Nucleus accumbens (tissue), 56 donors: ENCODE measurements at regions not wholly inside any gene's neighbourhood (a gene's known extent, or its start where the extent isn't known, plus 50 kb on each side); places are given as distances from the start of the nearest gene placed in this dataset.

Source experiments
- DNase-seq, 56 donors: peaks; one replicate each; lab custom pipeline; 2025; lab: John Stamatoyannopoulos, UW

DNA sequence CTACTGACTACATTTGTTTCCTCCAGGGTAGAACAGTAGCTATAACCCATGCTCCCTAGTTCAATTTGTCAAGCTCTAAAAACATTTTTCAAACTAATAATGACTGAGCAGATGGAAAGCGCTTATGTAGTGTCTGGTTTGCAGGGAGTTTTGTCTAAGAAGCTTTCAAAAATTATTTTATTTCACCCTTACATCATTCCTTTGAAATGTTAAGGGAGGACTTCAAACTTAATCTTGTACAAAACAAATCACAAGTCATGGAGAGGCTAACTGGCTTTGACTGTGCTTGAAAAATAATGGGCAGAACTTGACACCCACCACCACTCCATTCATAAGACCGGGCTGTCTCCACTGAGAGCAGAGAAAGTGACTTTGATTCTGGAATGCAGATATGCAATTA lies 153.4 kb upstream of the QRFPR start:
- DNase-seq = no peak

DNA sequence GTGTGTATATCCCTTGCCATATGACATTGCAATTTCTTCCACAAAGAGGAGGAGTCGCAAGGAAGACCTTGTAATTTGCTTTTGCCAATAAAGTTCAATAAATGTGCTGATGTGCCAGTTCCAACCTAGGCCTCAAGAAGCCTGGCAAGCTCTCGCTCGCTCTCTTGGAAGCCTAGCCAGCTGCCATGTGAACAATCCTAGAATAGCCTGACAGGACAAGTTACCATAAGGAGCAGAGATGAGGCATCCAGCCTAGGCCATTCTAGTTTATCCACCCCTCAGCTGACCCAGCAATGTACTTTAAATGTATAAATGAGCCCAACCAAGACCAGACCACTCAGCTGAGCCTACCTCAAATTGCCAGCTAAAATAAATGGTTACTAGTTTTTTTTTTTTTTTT lies 145.7 kb upstream of the QRFPR start:
- DNase-seq = no peak

DNA sequence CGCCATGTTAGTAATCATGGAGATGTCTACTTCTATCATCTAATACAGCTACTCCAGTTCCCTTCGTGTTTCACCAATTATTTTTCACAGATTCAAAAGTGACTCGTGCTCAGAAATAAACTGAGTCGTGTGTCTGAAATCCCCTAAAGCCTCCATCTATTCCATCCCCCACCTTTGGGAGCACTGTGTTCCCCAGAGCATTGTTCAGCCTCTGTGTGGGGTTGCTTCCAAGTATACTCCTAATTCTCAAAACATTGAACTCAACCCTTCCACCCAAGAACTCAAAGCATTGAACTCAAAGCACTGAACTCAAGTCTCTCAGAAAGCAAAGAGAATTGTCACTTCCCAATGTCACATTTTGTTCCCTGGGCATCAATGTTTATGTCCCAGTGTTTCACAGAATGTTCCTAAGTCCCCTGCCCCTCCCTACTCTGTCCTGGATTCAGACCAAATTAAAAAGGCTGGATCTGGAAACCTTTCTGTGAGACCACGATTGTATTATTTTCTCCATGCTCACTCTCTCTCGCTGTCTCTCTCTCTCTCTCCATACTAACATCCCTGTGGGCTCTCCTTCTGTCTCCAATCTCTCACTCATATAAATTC lies 138.5 kb upstream of the QRFPR start:
- peak in 1 of 56 donors; percentile 0 for DNase-seq

DNA sequence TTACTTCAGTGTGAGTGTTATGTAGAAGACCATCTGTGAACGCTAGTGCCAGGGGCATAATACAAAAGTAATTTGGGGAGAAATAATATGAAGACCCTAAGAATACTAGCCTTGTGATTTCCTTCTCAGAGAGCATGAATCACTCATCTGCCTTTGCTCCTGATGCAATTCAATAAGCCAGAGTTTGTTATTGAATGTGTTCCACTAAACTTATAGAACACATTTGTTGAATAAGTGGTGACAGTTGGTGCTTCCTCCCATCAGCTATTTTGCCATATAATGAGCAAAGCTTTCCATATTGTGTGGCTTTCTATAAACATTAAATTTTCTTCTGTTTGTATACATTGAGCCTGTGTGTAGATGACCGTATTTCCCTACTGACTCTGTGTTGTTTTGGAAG lies 136.4 kb upstream of the QRFPR start:
- no peak for DNase-seq

DNA sequence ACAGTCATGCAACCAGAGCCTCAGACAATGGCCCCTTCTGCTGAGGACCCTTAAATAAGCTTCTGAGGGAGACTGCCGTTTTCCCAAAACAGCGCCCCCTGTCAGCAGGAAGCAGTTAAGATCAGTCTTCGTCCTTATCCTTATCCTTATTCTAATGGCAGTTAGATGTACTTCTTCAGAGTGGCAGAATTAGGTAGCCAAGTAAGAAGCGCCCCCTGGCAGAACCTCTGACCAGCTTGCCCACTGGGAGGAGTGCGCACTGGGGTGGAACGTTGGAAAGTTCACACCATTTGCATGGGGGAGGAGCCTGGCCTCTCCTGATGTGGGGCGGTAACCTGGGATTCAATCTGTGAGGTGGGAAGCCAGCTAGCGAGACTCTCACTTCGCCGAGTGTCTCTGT lies 133.6 kb upstream of the QRFPR start:
- DNase-seq = no peak

DNA sequence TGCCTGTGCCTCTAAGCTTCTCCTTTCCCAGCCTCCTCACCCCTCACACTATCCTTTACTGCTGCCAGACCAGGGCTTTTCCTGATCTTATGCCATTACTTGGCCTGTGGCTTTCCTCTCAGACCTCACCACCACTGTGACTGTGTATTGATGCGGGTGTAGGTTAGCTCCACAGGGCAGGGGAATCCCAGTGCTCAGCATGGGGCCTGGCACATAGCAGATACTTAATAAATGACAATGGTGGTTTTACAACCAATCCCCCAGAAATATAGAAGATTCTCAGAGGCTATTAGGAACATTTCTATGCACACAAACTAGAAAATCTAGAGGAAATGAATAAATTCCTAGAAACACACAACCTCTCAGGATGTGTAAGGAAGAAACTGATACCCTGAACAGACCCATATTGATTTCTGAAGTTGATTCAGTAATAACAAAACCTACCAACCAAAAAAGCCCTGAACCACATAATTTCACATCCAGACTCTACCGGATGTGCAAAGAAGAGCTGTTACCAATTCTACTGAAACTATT lies 129.6 kb upstream of the QRFPR start:
- DNase-seq = no peak

DNA sequence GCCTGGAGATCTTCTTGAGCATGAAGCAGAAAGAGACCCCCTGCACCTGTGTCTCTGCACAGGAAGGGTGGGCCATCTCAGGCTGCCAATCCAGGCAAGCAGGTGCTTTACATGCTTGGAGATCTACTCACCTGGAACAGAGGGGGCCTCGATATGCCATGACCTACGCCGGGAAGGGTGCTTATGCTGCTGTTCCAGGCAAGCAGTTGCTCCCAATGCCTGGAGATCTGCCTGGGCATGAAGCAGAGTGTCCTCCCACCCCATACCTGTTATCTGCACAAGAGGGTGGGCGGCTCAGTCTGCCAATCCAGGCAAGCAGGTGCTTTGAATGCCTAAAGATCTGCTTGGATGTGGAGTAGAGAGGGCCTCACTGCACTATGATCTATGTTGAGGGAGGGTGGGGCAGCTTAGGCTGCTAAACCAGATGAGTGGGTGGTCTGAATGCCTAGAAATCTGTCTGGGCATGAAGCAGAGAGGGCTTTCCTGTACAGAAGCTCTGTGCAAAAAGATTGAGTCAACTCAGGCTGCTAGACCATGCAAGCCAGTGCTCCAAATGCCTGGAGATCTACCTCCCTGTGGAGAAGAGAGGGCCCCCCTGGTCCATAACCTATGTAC lies 104.5 kb upstream of the QRFPR start:
- DNase-seq = no peak

DNA sequence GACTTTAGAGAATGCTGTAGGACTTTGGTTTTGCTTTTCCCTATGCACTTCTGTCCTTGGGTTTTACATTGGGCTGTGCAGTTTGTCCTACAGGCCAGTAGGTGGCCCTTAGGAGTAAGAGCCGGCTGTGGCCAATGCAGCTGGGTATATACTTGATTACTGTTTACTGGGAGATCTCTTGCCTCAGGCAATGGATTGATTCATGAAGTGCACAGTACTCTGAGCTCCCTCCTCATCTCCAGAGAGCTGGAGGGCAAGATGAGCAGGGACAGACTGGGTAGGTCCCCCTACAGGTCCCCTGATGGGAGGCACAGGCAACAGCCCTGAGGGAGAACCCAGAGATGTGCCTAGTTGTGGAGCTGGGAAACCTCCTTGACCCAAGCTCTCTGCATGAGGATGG lies 103.8 kb upstream of the QRFPR start:
- DNase-seq = no peak

DNA sequence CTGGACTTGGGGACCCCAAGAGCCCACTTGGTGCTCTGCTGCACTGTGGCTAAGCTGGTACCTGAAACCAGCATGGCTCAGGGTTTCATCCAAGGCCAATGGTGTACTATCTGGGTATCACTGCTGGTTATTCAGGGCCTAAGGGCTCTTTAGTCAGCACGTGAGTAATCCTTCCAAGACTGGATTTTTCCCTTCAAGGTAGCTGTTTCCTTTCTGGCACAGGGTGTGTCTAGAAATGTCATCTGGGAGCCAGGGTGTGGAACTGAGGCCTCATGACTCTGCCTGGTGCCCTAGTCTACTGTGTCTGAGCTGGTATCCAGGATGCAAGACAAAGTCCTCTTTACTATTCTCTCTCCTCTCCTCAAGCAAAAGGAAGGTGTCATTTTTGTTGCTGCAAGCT lies 99.0 kb upstream of the QRFPR start:
- DNase-seq = no peak

DNA sequence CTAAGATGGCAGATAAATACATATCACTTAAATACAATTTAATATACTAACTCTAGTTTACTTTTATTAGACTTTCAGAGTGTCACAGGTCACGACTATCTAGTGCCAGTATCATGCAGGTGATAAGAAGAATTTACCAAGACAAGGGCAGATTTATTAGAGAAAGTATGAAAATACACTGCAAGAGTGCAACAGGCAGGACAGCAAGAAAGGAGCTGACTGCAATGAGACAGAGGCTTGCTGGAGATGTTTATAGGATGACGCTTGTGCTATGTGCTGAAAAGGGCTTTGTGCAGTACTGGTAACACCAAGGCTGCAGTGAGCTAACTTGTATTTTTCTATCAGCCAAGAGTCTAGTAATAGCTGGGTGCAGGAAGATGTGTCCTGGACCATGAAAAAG lies 96.7 kb upstream of the QRFPR start:
- no peak for DNase-seq

DNA sequence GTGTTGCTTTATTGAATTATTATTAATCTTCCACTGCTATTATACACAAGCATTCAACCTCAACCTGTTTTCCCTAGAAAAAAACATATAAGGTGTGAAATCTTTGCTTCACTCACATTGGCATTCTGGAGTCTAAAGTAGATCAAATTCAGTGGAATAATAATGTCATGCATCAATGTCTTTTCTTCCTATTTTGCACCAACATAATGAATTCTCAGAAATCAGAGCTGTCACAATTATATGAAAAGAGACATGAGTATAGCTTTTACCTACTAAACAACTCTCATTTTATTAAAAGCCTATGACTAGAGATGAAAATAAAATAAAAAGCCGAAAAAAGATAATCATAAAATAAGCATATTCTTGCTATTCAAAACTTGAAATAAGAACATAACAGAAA lies 96.3 kb upstream of the QRFPR start:
- DNase-seq = no peak

DNA sequence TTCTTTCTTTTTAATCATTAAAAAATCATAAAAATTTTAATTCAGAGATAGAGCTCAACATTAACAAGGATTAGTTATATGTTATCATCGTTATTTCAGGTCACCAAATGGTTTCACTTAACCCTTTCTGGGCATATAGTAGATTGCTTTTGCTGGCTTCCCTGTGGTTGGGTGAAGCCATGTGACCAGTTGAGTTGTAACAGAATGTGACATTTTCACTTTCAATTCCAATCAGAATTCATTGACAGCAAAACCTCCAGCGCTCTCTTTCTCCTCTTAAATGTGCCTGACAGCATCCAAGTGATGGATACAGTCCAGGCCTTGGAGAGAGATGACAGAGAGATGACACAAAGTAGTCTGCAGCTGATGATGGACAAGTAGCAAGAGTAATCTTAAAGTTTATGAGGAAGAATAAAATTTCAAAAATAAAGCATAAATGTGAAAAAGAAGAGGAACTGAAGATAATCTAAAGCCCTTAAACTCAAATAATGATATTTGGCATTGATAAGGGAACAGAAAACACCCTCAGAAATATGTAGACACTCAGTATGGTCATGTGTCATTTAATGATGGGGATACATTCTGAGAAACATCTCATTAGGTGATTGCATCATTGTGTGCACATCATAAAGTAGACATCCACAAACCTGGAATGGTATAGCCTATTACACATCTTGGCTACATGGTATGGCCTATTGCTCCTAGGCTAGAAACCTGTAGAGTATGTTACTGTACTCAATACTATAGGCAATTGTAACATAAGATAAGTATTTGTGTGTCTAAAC lies 92.3 kb upstream of the QRFPR start:
- no peak for DNase-seq

DNA sequence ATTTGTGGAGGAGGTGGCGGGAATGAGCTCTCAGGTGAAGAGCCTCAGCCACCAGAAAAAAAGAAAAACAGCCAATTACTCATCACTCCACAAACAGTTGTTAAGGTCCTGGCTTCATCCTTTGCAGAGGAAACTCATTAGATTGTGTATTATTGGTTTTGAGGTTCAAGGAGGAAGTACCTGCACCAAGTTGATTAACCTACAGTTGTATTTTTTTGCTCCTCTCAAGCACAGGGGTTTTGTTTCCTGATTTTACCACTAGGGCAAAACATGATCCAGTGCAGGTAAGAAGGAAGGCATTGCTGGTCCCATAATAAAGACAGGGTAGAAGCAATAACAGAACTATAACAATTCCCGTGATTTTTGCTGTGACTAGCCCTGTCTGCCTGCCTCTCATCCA lies 84.0 kb upstream of the QRFPR start:
- DNase-seq = no peak

DNA sequence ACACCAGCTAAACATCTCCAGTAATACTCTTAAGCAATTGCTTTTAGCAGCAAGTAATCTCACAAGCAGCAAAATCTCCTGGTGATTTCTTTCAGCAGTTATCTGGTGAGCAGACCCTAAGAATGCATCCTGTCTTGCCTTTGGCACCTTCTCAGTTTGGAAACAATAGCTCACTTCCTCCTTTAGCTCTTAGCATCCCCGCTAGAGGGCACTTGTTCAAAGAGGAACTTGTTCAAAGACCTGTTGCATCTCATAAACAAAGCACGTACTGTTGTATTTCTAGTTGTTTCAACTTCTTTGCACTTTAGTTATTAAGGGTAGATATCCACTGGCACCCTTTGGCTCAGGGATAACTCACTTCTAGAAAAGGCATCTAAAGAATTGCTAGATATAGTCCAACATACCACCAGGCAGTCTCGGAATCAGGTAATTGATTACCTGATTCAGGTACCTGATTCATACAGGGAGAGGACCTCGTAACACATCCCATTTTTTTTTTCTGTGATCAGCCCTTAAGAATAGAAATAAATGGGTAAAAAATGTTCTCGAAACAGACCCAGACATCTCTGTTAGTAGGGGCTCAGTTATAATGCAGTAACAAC lies 81.9 kb upstream of the QRFPR start:
- DNase-seq = peak in 21 of 56 donors; percentile 1 to 40 (median 8)

DNA sequence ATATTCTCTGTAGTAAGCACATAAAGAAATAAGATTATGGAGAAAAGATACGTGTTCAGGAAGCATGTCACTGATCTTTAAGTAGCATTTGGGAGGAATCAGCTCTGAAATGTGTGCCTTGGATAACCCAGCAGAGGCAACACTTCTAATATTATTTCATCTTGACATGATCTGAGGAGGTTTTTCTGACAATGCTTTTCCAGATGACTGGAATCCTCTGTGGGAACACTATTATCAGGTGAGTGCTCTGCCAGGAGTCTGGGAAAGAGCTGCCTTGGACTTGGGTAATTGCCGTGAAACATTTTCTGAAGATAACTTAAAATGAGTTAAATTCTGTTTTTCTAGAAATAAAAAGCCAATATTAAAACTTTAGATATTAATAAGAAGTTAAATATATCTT lies 78.2 kb upstream of the QRFPR start:
- no peak for DNase-seq

DNA sequence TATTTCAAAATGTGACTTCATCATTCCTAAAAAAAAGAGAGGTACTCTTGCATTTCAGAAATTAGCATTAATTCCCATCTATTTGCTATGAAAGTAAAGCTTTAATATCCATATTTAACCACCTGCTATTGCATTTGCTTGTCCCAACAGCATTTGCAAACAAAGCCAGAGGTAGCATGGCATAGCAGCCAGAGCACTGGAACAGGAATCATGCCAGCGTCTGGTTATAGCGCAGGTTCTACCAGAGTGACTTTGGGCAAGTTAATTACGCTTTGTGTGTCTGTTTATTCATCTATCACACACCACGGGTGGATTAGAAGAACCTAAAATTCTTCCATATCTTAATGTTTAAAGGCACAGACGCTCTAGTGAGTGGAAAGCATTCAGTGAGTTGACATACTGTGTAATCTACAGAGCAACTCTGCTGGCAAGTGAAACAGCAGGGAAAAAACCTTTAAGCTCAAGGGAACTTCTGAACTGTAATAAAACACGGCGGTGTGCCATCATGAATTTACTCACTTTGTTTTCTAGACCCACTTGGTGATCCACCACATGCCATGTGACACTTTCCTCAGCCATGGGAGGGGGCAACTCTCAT lies 76.6 kb upstream of the QRFPR start:
- no peak for DNase-seq

DNA sequence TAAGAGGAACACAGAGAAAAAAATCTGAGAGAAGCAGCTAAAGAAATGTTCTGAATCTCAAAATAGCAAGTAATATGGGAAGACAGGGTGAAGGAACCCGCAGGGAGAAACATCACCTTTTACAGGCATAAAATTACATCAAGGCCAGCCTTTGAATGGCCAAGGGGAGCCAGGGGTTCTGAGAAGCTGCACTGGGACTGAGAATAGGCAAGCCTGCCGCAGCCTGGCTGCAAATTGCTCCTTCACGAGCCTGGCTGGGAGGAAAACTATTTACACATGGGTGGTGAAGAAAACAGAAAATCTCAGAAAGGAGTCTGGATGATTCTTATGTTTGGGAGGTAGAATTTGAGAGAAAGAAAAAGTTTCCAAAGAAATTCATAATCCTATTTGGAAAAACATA lies 74.5 kb upstream of the QRFPR start:
- no peak for DNase-seq

DNA sequence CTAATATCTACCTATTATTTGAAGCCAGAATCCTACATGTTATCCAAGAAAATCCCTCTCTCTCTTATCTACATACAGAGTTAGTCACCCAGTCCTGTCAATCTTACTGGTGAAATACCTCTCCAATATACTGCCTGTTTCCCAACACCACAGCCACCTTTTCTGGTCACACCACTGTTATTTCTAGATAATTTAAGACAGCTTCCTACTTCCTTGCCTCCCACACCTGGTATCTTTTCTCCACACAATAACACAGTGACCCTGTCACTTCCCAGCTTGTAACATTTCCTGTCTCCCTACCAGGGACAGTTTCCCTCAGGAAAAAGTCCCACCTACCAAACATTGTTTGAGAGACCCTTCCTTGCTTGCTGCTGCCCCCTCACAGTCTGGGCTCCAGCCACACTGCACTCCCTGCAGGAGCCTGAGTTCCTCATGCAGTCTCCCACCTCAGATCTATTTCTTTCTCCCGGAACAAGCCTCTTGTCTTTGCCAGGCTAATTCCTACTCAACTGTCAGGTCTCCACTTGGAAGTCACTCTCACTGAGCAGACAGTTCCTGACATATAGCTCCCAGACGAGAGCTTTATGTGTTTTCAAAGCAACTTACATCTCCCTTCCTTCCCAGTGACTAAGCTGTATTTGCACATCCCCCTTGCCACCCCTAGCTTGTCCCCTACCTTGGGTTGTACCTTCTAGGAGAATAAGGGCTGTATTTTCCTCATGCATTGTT lies 73.6 kb upstream of the QRFPR start:
- no peak for DNase-seq

DNA sequence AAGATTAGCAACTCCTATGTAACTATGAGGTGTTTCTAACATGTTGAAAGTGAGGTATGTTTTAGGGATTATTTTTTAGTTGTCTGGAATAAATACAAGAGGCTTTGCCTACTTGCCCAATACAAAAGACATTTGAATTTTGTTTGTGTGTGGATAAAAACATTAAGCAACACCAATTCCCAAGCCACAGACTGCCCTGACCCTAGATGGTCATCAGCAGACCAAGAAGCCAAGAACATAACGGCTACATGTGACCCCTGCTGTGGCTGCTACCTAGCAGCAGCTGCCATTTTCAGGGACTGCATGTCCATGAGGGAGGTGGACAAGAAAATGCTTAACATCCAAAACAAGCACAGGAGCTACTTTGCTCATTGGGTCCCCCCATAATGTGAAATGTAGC lies 70.5 kb upstream of the QRFPR start:
- DNase-seq = no peak

DNA sequence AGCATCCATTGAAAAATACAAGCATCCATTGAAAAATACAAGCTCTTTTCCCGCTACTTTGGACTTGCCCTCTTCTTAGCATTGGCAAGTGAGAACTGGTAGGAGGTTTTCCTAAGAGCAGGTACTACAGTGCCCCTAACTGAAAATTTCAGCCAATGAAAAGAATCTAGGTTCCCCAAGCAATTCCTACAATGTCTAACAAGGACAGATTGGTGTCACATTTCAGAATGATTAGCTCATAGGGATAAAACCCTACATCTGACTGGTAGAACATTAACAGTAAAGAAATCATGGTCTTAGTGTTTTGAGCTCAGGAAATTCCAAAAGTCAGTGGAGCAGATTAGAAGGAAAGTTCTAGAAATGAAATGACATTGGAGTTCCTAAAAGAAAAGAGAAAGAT lies 68.6 kb upstream of the QRFPR start:
- DNase-seq = no peak
